GM12865 (cell line): ENCODE measurements at regions not wholly inside any gene's neighbourhood (a gene's known extent, or its start where the extent isn't known, plus 50 kb on each side); places are given as distances from the start of the nearest gene placed in this dataset.

ENCODE experiments used
- DNase-seq: peaks from one replicate; pipeline ENCODE4 v3.0.0; 2010; ENCODE audit warnings: low read depth
- H3K4me3 ChIP-seq: 2 replicates; pipeline ENCODE4 v1.5.1; 2011; ENCODE audit warnings: mild to moderate bottlenecking, low read depth, low read length, control low read depth
- CTCF ChIP-seq: IDR thresholded peaks from 2 replicates; pipeline ENCODE4 v1.5.1; 2011; ENCODE audit warnings: low read length, control low read depth, low read depth, inconsistent platforms; ENCODE audit not compliant: insufficient read depth; ENCODE audit errors: missing control alignments

GRCh38 chr12:93127107-93127560 lies 198.0 kb upstream of the EEA1 start:
- no peak for TF ChIP-seq CTCF
- no peak for DNase-seq
- no peak overlapping the region for H3K4me3 ChIP-seq

GRCh38 chr12:93127582-93128331 lies 198.7 kb upstream of the EEA1 start:
- H3K4me3 ChIP-seq = no peak overlapping the region
- no peak for TF ChIP-seq CTCF
- no peak for DNase-seq

GRCh38 chr12:93128332-93128707 lies 199.2 kb upstream of the EEA1 start:
- no peak for DNase-seq
- H3K4me3 ChIP-seq = no peak overlapping the region
- no peak for TF ChIP-seq CTCF

GRCh38 chr12:93130366-93131054 lies 201.4 kb upstream of the EEA1 start:
- DNase-seq = no peak

GRCh38 chr12:93133361-93133760 lies 204.3 kb upstream of the EEA1 start:
- no peak for DNase-seq
- TF ChIP-seq CTCF = no peak
- H3K4me3 ChIP-seq = no peak overlapping the region

More at GRCh38 chr12:93130366-93131054, 201.4 kb upstream of the EEA1 start:
- H3K4me3 ChIP-seq = no peak overlapping the region
- no peak for TF ChIP-seq CTCF

- no peak overlapping the region for H3K4me3 ChIP-seq
- TF ChIP-seq CTCF = no peak
- no peak for DNase-seq
These were observed 205.2 kb upstream of the EEA1 start for GRCh38 chr12:93134175-93134890.
